HCT116 (cell line): ENCODE measurements at regions not wholly inside any gene's neighbourhood (a gene's known extent, or its start where the extent isn't known, plus 50 kb on each side); places are given as distances from the start of the nearest gene placed in this dataset.

ENCODE experiments used
- ATAC-seq: fragments of 200-7000 bp; cut with Tn5 transposase; 2 replicates; pipeline ENCODE4 v1.9.1; 2020; ENCODE audit warnings: mild to moderate bottlenecking, moderate library complexity
- BruUV-seq: library from RNA; stranded (reverse); fragments of 400-500 nt; replicated peaks from 2 replicates; lab custom pipeline; 2021; lab: Mats Ljungman, UMichigan
- CTCF ChIA-PET: fragments of 300-600 bp; sonication (Branson Sonifier 250); formaldehyde crosslinking; loops from one replicate; lab custom pipeline; 2021; ENCODE audit warnings: antibody characterized with exemption; lab: Charles Lee
- POLR2A ChIA-PET: fragments of 300-600, 350-600 bp; sonication (Branson Sonifier 250); formaldehyde crosslinking; loops from one replicate; lab custom pipeline; 2021; ENCODE audit warnings: antibody characterized with exemption; lab: Charles Lee
- RAD21 ChIA-PET, 2 experiments: fragments of 300-600 bp; sonication (Branson Sonifier 250); formaldehyde crosslinking; loops; one replicate each; lab custom pipeline; 2023; ENCODE audit warnings: low total read pairs in 2 of 2; ENCODE audit not compliant: uncharacterized antibody in 2 of 2, unreplicated experiment in 2 of 2, low non-redundant PET in 1 of 2; lab: Charles Lee
- DNase-seq: peaks from one replicate; pipeline ENCODE4 v3.0.0-alpha.2; 2010; ENCODE audit warnings: low read depth, low spot score
- H2AFZ ChIP-seq: fragments of 200-600 bp; shearing (Covaris generic), sonication (generic); 2 replicates; pipeline ENCODE4 v1.6.1; 2017; ENCODE audit warnings: low read depth, mixed run types, mixed read lengths, antibody characterized with exemption, low read length; ENCODE audit not compliant: poor library complexity, severe bottlenecking
- H3K27ac ChIP-seq: 2 replicates; pipeline ENCODE4 v1.5.1; 2012; ENCODE audit warnings: low read depth, low read length
- H3K27me3 ChIP-seq: fragments of 200-600 bp; sonication (generic); 2 replicates; pipeline ENCODE4 v1.6.1; 2016; ENCODE audit warnings: mixed run types, low read length, mixed read lengths; ENCODE audit not compliant: insufficient read depth
- H3K36me3 ChIP-seq, 2 experiments: fragments of 200-500 bp in 1 of 2; fragments of 200-600 bp in 1 of 2; sonication (Bioruptor generic) in 1 of 2; sonication (generic) in 1 of 2; 2 replicates each; pipeline versions ENCODE4 v1.5.1 to v1.6.1; 2014 to 2016; ENCODE audit warnings: low read length in 2 of 2, inconsistent platforms in 1 of 2, mixed read lengths in 1 of 2, mixed run types in 1 of 2; ENCODE audit not compliant: insufficient read depth in 2 of 2, control insufficient read depth in 1 of 2
- H3K4me1 ChIP-seq, 2 experiments: fragments of 200-600 bp in 1 of 2; sonication (generic) in 1 of 2; 2 replicates each; pipeline versions ENCODE4 v1.5.1 to v1.6.1; 2012 to 2017; ENCODE audit warnings: low read length in 2 of 2, inconsistent platforms in 1 of 2, mild to moderate bottlenecking in 1 of 2, mixed read lengths in 1 of 2, mixed run types in 1 of 2, moderate library complexity in 1 of 2; ENCODE audit not compliant: insufficient read depth in 2 of 2, control insufficient read depth in 1 of 2
- H3K4me2 ChIP-seq: fragments of 200-600 bp; sonication (generic); 2 replicates; pipeline ENCODE4 v1.6.1; 2017; ENCODE audit warnings: mixed run types, low read length, mixed read lengths
- H3K4me3 ChIP-seq, 2 experiments: fragments of 200-600 bp in 1 of 2; sonication (generic) in 1 of 2; replicated peaks in 1 of 2; 2 replicates each; pipeline ENCODE4 v1.5.1; 2011 to 2016; ENCODE audit warnings: low read length in 2 of 2, control low read depth in 1 of 2, low read depth in 1 of 2, mild to moderate bottlenecking in 1 of 2, mixed read lengths in 1 of 2, mixed run types in 1 of 2
- H3K79me2 ChIP-seq: fragments of 200-600 bp; sonication (generic); 2 replicates; pipeline ENCODE4 v1.6.1; 2017; ENCODE audit warnings: mild to moderate bottlenecking, mixed run types, low read length, moderate library complexity, mixed read lengths; ENCODE audit not compliant: insufficient read depth
- H3K9ac ChIP-seq: fragments of 200-600 bp; sonication (generic); 2 replicates; pipeline ENCODE4 v1.6.1; 2016; ENCODE audit warnings: low read length, mixed read lengths
- H3K9me2 ChIP-seq: fragments of 200-600 bp; sonication (generic), shearing (Covaris generic); 2 replicates; pipeline ENCODE4 v1.6.1; 2017; ENCODE audit warnings: mixed run types, mild to moderate bottlenecking, moderate library complexity; ENCODE audit not compliant: insufficient read depth
- H3K9me3 ChIP-seq, 2 experiments: fragments of 200-500 bp in 1 of 2; fragments of 200-600 bp in 1 of 2; sonication (Bioruptor generic) in 1 of 2; sonication (generic) in 1 of 2; 2 replicates each; pipeline ENCODE4 v1.6.1; 2014 to 2017; ENCODE audit warnings: low read length in 2 of 2, mixed read lengths in 2 of 2, inconsistent platforms in 1 of 2, low read depth in 1 of 2, mild to moderate bottlenecking in 1 of 2, mixed run types in 1 of 2, moderate library complexity in 1 of 2; ENCODE audit not compliant: control insufficient read depth in 1 of 2, insufficient read depth in 1 of 2
- H4K20me1 ChIP-seq: fragments of 200-600 bp; sonication (generic), shearing (Covaris generic); 2 replicates; pipeline ENCODE4 v1.6.1; 2017; ENCODE audit warnings: mixed run types, mild to moderate bottlenecking, moderate library complexity; ENCODE audit not compliant: insufficient read depth
- CTCF ChIP-seq, 3 experiments: fragments of 200-600 bp in 1 of 3; sonication (generic) in 1 of 3; IDR thresholded peaks in 2 of 3; conservative IDR thresholded peaks in 1 of 3; 2 replicates each; pipeline ENCODE4 v1.5.1; 2012 to 2017; ENCODE audit warnings: low read depth in 2 of 3, low read length in 2 of 3, antibody characterized with exemption in 1 of 3, borderline replicate concordance in 1 of 3, control low read depth in 1 of 3, mild to moderate bottlenecking in 1 of 3, mixed read lengths in 1 of 3, mixed run types in 1 of 3, moderate library complexity in 1 of 3; ENCODE audit not compliant: insufficient read depth in 1 of 3
- EGR1 ChIP-seq: IDR thresholded peaks from 2 replicates; pipeline ENCODE4 v1.6.1; 2012; ENCODE audit warnings: low read depth
- EZH2 ChIP-seq: fragments of 200-600 bp; sonication (generic); IDR thresholded peaks from 2 replicates; pipeline ENCODE4 v1.6.1; 2017; ENCODE audit warnings: antibody characterized with exemption, mixed run types
- FOSL1 ChIP-seq: IDR thresholded peaks from 2 replicates; pipeline ENCODE4 v1.6.1; 2012; ENCODE audit warnings: low read depth
- RAD21 ChIP-seq: IDR thresholded peaks from 2 replicates; pipeline ENCODE4 v1.6.1; 2012; ENCODE audit warnings: low read depth, mild to moderate bottlenecking
- SIN3A ChIP-seq: IDR thresholded peaks from 2 replicates; pipeline ENCODE4 v1.6.1; 2012; ENCODE audit warnings: low read depth
- SRF ChIP-seq: IDR thresholded peaks from 2 replicates; pipeline ENCODE4 v1.6.1; 2012; ENCODE audit warnings: low read depth
- TCF7L2 ChIP-seq: IDR thresholded peaks from 2 replicates; pipeline ENCODE4 v1.7.0; 2011; ENCODE audit warnings: borderline replicate concordance, inconsistent platforms; ENCODE audit not compliant: insufficient read depth, insufficient read length; ENCODE audit errors: extremely low read depth
- ZNF274 ChIP-seq: fragments of 200-500 bp; sonication (Bioruptor generic); IDR thresholded peaks from 2 replicates; pipeline ENCODE4 v1.6.1; 2014; ENCODE audit warnings: mild to moderate bottlenecking, low read depth, low read length, inconsistent platforms
- intact Hi-C: fragments of 100-400 bp; cut with micrococcal nuclease; formaldehyde crosslinking; loops from 2 replicates; pipeline ENCODE4 v1.10.0; 2022
- TF ChIP-seq, protein P1 (sequence below): IDR thresholded peaks from 2 replicates; pipeline ENCODE4 v1.6.1; 2012

DNA sequence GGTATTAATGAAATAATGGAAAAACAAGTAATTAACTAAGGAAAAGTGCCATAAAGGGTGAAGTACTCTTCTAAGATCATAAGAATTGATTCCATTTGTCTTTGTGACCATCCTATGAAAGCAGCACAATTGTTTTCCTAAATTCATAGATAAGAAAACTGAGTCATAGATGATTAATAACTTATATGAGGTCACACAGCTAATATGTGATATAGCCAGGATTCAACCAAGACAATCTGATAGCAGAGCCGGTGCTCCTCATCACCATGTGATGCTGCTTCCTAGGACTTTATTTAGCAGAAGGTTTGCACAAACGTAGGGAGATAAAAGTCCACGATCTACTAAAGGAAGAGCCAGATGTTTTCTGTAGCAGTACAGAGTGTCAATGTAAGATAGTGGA, 181.5 kb upstream of the SYT1 start:
- H3K9ac ChIP-seq = no peak overlapping the region
- CTCF ChIA-PET = no interaction called here
- no TSS peak for BruUV-seq
- no peaks in the 10 kb centered on the region for H3K36me3 ChIP-seq
- H3K79me2 ChIP-seq = no peaks in the 10 kb centered on the region
- no peaks in the 10 kb centered on the region for H4K20me1 ChIP-seq
- H3K4me3 ChIP-seq = no peak overlapping the region
- no peaks in the 10 kb centered on the region for H3K9me3 ChIP-seq
- H3K4me2 ChIP-seq = no peak overlapping the region
- TF ChIP-seq FOSL1 (no peak), EZH2 (no peak), CTCF (IDR thresholded peaks at IDR 0.05 in 2 of 3, conservative IDR thresholded peaks at IDR 0.05 in 1 of 3; ENCODE audit: borderline replicate concordance in 1 of 3, insufficient read depth in 1 of 3, low read depth in 2 of 3, low read length in 2 of 3) (no peak), ZNF274 (no peak), SRF (no peak), TCF7L2 (no peak), SIN3A (no peak)
- TF ChIP-seq, protein P1, sequence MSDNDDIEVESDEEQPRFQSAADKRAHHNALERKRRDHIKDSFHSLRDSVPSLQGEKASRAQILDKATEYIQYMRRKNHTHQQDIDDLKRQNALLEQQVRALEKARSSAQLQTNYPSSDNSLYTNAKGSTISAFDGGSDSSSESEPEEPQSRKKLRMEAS = no peak
- TF ChIP-seq, all 23 proteins: peak for 0
- DNase-seq = no peak
- Histone ChIP-seq H3K9me2 (no peaks in the 10 kb centered on the region), H2AFZ (no peak overlapping the region), H3K27me3 (no peaks in the 10 kb centered on the region), H3K27ac (no peak overlapping the region), H3K4me1 (no peaks in the 10 kb centered on the region)
- ATAC-seq = no peak
- ChIA-PET RAD21 (no interaction called here), POLR2A (no interaction called here)
- intact Hi-C loops = no loop called here

- H3K79me2 ChIP-seq = no peaks in the 10 kb centered on the region
- CTCF ChIA-PET = no interaction called here
- TF ChIP-seq EGR1 (no peak), RAD21 (no peak)
- no peaks in the 10 kb centered on the region for H3K4me1 ChIP-seq
- POLR2A ChIA-PET = no interaction called here
- DNase-seq = no peak
- RAD21 ChIA-PET = no interaction called here
- intact Hi-C loops = no loop called here
- no peak overlapping the region for H3K9ac ChIP-seq
- H3K9me3 ChIP-seq = no peaks in the 10 kb centered on the region
- BruUV-seq = no TSS peak
- H3K4me2 ChIP-seq = no peak overlapping the region
- no peak for ATAC-seq
- H3K27me3 ChIP-seq = no peaks in the 10 kb centered on the region
- no peaks in the 10 kb centered on the region for H4K20me1 ChIP-seq
- H3K27ac ChIP-seq = no peak overlapping the region
- no peaks in the 10 kb centered on the region for H3K9me2 ChIP-seq
- no peaks in the 10 kb centered on the region for H3K36me3 ChIP-seq
- H3K4me3 ChIP-seq = no peak overlapping the region
- peak overlapping the region; percentile 38 for H2AFZ ChIP-seq
Observed at GRCh38 chr12:78683626-78684025, 180.9 kb upstream of the SYT1 start.
